AG04449 (cell line): ENCODE measurements at regions not wholly inside any gene's neighbourhood (a gene's known extent, or its start where the extent isn't known, plus 50 kb on each side); places are given as distances from the start of the nearest gene placed in this dataset.

Experiments
- CTCF ChIA-PET: fragments of 350-600 bp; formaldehyde crosslinking; extraction: SDS; loops from one replicate; lab custom pipeline; 2021; ENCODE audit warnings: antibody characterized with exemption; lab: Yijun Ruan, JAX
- POLR2A ChIA-PET: fragments of 400-600, 350-600 bp; formaldehyde crosslinking; extraction: SDS; loops from one replicate; lab custom pipeline; 2020; ENCODE audit warnings: antibody characterized with exemption, inconsistent platforms; lab: Yijun Ruan, JAX
- DNase-seq: peaks from one replicate; pipeline ENCODE4 v3.0.0-alpha.2; 2010; ENCODE audit warnings: low read depth, low spot score
- H3K4me3 ChIP-seq: 2 replicates; pipeline ENCODE4 v1.5.1; 2011; ENCODE audit warnings: low read depth, mild to moderate bottlenecking, control low read depth, low read length
- TF ChIP-seq, protein P1 (sequence below): IDR thresholded peaks from one replicate; pipeline ENCODE4 v1.5.1; 2011; ENCODE audit warnings: mild to moderate bottlenecking, moderate library complexity, low read length, control low read depth, inconsistent platforms; ENCODE audit not compliant: insufficient read depth; ENCODE audit errors: missing control alignments

GRCh38 chr18:38046651-38047050 is 481.1 kb upstream of the CELF4 start:
- no peak overlapping the region for H3K4me3 ChIP-seq
- ChIA-PET POLR2A (no interaction called here), CTCF (no interaction called here)
- TF ChIP-seq, protein P1, sequence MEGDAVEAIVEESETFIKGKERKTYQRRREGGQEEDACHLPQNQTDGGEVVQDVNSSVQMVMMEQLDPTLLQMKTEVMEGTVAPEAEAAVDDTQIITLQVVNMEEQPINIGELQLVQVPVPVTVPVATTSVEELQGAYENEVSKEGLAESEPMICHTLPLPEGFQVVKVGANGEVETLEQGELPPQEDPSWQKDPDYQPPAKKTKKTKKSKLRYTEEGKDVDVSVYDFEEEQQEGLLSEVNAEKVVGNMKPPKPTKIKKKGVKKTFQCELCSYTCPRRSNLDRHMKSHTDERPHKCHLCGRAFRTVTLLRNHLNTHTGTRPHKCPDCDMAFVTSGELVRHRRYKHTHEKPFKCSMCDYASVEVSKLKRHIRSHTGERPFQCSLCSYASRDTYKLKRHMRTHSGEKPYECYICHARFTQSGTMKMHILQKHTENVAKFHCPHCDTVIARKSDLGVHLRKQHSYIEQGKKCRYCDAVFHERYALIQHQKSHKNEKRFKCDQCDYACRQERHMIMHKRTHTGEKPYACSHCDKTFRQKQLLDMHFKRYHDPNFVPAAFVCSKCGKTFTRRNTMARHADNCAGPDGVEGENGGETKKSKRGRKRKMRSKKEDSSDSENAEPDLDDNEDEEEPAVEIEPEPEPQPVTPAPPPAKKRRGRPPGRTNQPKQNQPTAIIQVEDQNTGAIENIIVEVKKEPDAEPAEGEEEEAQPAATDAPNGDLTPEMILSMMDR = no peak
- DNase-seq = no peak

DNA sequence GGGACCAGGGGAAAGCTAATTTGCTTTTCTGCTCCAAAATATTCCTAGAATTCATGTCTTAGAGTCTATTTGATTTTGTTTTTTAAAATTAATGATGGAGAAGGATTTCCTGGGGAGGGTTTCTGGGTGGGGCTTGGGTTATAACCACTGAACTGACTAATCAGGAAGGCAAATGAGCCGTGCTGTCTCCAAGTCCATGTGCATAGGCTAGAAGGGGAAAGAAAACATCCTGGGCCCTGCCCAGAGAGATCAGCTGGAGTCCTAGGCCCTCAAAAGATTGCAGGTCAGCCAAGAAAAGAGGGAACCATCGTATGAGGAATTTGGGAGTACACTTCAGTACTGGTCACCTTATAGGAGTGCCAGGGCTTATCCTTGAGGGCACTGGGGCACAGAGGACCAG is 480.2 kb upstream of the CELF4 start:
- TF ChIP-seq, protein P1 = no peak
- no peak for DNase-seq
- no peak overlapping the region for H3K4me3 ChIP-seq
- CTCF ChIA-PET = no interaction called here
- POLR2A ChIA-PET = no interaction called here

DNA sequence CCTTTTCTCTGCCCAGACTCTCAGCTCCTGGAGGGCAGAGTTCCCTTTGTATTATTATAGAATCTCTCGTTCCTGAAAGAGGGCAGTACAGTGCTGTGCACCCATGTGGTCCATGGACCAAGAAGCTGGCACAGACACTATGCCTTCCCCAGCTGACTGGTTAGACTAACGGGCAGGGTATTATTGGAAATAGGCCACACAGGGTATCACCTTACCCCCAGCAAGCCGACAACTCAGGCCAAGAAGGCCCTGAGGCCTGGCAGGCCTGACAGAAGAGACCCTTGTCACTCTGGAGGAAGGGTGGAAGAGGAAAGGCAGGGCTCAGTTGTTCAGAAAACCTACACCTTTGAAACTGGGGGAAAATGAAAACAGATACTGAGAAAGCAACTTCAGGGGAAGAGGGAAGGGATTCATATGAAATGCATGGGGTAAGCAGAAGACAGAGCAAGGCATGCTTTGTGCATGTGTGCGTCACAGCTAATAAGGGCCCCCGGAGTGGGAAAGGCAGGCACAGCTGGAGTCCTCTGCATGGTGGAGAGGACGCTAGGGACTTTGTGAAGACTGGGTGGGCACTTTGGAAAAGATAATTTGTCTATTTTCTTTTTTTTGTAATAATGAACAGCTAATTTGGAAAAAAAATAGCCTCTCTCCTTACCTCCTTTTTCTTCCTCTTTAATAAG is 476.8 kb upstream of the CELF4 start:
- TF ChIP-seq, protein P1 = no peak
- ChIA-PET CTCF (no interaction called here), POLR2A (no interaction called here)
- no peak overlapping the region for H3K4me3 ChIP-seq
- DNase-seq = no peak

DNA sequence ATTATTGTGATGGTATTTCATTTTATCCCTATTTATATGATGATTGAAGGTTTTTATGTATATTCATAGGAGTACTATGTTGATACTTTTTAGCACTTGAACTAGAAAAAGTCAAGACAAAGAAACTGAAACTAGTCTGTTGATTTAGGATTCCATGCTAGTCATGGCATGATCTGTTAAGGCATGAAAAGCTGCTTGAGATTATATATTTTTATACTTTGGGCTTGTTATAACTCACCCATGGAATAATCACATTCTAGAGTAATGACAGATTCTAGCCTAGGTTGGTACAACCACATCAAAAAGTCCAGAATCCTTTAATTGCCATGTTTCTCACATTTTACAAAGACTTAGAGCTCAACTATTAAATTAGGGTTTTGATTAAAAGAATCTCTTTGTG is 472.6 kb upstream of the CELF4 start:
- H3K4me3 ChIP-seq = no peak overlapping the region
- ChIA-PET POLR2A (no interaction called here), CTCF (no interaction called here)
- DNase-seq = no peak
- TF ChIP-seq, protein P1 = no peak

GRCh38 chr18:38035193-38035592 is 469.6 kb upstream of the CELF4 start:
- ChIA-PET POLR2A (no interaction called here), CTCF (no interaction called here)
- no peak for DNase-seq
- TF ChIP-seq, protein P1 = no peak
- H3K4me3 ChIP-seq = no peak overlapping the region

DNA sequence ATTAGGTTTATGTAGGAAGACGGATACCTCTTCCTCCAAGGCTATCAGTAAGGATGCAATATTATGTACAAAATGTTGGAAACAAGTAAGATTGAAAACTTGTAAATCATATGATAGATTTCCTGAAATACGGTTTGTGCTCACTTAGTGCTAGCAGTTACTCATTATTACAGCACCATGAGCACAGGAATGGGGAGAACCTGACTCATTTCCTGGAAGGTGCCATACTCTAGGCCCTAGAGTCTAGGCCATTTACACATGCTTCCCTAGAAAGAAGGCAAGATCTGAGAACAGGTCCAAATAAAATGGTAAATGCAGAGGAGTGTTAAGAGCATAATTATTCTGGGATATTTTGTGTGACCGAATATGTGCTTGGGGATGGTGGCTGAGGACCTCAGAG is 467.7 kb upstream of the CELF4 start:
- no peak for DNase-seq
- H3K4me3 ChIP-seq = no peak overlapping the region
- ChIA-PET CTCF (no interaction called here), POLR2A (no interaction called here)
- TF ChIP-seq, protein P1 = no peak
